Sigmoid colon (tissue), 4 donors: ENCODE measurements at regions not wholly inside any gene's neighbourhood (a gene's known extent, or its start where the extent isn't known, plus 50 kb on each side); places are given as distances from the start of the nearest gene placed in this dataset.
A peak's percentile ranks its signal among the peaks of the same experiment; 100 is the strongest.

Experiments used
- EP300 ChIP-seq, 4 donors: sonication (generic); formaldehyde crosslinking; IDR thresholded peaks; one replicate each; pipeline ENCODE4 v1.6.1; 2017; ENCODE audit warnings: antibody characterized with exemption in 4 of 4
- POLR2A ChIP-seq, 2 donors: fragments of 450-650 bp; IDR thresholded peaks; one replicate each; pipeline ENCODE4 v1.6.1; 2016; ENCODE audit warnings: antibody characterized with exemption in 2 of 2, mild to moderate bottlenecking in 2 of 2, moderate library complexity in 2 of 2
- POLR2AphosphoS5 ChIP-seq, 4 donors: sonication (generic); formaldehyde crosslinking; IDR thresholded peaks; one replicate each; pipeline ENCODE4 v1.6.1; 2017; ENCODE audit warnings: antibody characterized with exemption in 4 of 4
- TF ChIP-seq, protein P1 (sequence below), 4 experiments: fragments of 450-650 bp in 3 of 4; fragments of 200-600 bp in 1 of 4; IDR thresholded peaks; one replicate each; pipeline ENCODE4 v1.5.1; 2016 to 2019; ENCODE audit warnings: antibody characterized with exemption in 4 of 4, mild to moderate bottlenecking in 3 of 4, moderate library complexity in 2 of 4

DNA sequence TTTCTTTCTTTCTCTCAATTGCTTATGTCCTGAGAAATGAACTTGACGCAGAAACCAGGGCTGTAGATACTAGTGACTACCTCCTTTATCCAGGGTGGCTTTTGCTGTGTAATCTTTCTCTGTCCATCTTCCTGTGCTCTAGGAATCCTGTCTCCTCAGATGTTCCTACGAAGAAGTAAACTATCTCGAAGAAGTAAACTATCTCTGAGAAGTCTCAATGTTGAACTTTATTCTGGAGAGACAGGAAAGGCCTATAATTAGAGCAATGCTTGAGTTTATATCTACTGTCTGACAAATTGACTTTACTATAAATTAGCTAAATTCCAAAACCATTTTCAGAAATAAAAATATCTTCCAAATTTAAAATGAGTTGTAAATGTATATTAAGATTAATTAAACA is 541.5 kb upstream of the DPP6 start:
- TF ChIP-seq, protein P1, sequence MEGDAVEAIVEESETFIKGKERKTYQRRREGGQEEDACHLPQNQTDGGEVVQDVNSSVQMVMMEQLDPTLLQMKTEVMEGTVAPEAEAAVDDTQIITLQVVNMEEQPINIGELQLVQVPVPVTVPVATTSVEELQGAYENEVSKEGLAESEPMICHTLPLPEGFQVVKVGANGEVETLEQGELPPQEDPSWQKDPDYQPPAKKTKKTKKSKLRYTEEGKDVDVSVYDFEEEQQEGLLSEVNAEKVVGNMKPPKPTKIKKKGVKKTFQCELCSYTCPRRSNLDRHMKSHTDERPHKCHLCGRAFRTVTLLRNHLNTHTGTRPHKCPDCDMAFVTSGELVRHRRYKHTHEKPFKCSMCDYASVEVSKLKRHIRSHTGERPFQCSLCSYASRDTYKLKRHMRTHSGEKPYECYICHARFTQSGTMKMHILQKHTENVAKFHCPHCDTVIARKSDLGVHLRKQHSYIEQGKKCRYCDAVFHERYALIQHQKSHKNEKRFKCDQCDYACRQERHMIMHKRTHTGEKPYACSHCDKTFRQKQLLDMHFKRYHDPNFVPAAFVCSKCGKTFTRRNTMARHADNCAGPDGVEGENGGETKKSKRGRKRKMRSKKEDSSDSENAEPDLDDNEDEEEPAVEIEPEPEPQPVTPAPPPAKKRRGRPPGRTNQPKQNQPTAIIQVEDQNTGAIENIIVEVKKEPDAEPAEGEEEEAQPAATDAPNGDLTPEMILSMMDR (IDR thresholded peaks at IDR 0.05) = no peak
- no peak for TF ChIP-seq POLR2A (IDR thresholded peaks at IDR 0.05)
- TF ChIP-seq EP300 (IDR thresholded peaks at IDR 0.05) = peak in 1 of 4 donors; percentile 30
- TF ChIP-seq POLR2AphosphoS5 (IDR thresholded peaks at IDR 0.05) = peak in 3 of 4 donors; percentile 55 to 62 (median 56)
